HS-27A (cell line): ENCODE measurements at regions not wholly inside any gene's neighbourhood (a gene's known extent, or its start where the extent isn't known, plus 50 kb on each side); places are given as distances from the start of the nearest gene placed in this dataset.

ENCODE experiments used
- DNase-seq: peaks from one replicate; pipeline ENCODE4 v3.0.0-alpha.2; 2012; ENCODE audit warnings: low read depth, missing footprints

- DNase-seq = no peak
These were observed 78.6 kb upstream of the RGMB start for GRCh38 chr5:98694902-98695301.

DNA sequence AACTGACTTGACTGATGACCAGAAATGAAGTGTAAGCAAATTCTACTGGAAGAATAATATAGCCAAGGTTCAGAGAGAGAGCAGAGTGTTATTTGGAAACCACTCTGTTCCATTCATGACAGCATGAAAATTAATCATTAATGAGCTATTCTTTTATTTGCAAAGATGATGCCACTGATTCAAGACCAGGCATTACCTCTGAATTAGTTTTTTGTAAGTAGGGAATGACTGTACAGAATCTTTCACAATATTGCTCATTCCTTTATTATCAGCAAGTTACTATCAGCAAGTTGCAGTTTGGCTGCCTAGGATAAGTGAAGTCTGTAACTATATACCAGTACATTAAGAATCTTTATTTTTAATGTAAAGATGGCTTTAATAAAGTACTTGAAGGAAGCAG is 75.1 kb upstream of the RGMB start:
- DNase-seq = no peak

- no peak for DNase-seq
These were observed 72.7 kb upstream of the RGMB start for GRCh38 chr5:98700730-98701129.

GRCh38 chr5:98705841-98706240 is 67.6 kb upstream of the RGMB start:
- DNase-seq = no peak

DNA sequence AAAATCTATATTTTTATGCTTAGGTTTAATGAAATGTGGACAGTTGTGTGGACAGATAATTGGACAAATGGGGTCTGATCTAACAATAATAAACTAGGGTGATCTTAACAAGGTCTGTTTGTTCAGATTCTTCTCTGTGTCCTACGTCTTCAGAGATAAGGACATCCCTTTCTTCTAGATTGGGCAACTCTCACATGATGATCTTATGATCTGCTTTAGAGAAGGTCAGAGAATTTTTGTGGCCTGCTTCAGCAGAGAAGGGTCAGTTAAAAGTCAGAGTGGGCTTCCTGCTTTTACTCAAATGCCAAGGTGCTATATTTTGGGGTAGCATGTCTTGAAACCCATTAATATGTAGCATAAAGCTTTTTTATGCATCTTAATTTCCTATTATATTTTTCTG is 63.8 kb upstream of the RGMB start:
- no peak for DNase-seq

- no peak for DNase-seq
These were observed 60.4 kb upstream of the RGMB start for GRCh38 chr5:98713027-98713426.

GRCh38 chr5:98713856-98714255 is 59.6 kb upstream of the RGMB start:
- no peak for DNase-seq

GRCh38 chr5:98714710-98715288 is 58.7 kb upstream of the RGMB start:
- DNase-seq = no peak

DNA sequence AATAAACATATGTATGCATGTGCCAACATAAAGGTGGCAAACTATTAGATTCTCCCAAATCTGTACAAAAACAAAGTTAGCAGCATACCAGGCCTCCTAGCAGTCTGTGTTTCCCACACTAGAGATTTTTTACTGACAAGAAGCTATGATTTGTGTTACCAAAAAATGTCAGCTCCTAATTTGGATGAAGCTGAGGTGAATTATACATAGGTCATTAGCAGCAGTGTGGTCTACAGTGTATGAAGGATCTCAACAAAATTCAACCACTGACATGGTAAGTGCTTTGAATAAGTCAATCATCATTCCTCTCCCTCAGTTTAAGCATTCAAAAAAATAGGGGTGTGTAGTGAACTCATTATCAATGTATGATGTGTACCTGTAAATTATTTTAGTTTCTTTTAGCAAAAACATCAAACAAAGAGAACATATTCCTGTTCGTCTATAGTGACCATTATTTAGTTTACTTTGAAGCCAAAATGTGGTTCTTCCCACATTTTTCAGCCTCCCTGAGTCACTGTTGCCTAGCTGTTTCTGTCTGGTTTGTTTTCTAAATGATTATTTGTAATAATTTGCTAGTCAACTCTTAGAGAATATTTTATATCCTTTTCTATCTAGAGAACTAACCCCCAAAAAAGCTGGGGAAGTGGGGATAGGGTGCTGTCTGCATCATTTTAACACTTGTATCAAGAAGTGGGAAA is 52.1 kb upstream of the RGMB start:
- DNase-seq = no peak

GRCh38 chr5:98722188-98722587 is 51.3 kb upstream of the RGMB start:
- DNase-seq = no peak

- DNase-seq = no peak
These were observed 50.4 kb upstream of the RGMB start for GRCh38 chr5:98723061-98723460.
